ENCODE measurements at regions not wholly inside any gene's neighbourhood (a gene's known extent, or its start where the extent isn't known, plus 50 kb on each side); places are given as distances from the start of the nearest gene placed in this dataset.
A peak's percentile ranks its signal among the peaks of the same experiment; 100 is the strongest.

DNA sequence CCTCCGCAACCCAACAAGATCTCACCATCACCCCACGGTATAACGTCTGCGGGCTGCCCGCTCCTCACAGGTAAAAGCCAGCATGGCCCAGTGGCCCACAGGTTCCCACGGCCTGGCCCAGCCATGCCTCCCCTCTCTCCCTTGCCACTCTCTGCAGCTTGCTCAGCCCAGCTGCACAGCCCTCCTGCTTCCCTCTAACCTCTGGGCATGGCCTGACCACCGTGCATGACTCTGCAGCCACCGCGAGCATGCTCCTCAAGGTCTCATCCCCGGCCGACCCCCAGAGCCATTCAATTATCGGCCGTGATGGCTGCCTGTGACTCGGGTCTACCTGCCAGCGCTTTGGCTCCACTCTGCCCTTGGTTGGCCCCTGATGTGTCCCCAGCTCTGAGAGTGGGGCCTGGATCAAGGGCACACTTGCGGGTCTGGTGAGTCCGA, 185.5 kb downstream of the CTTN start:
- no CpG with 5 or more reads among the region's 17 CpGs for whole genome bisulfite sequencing (ENCODE audit: extremely low coverage, insufficient read length, low lambda C conversion rate)
- Histone ChIP-seq H3K4me1 (ENCODE audit: insufficient read depth, low read length) (no peaks in the 10 kb centered on the region), H3K9me3 (ENCODE audit: control insufficient read depth, low read depth, low read length) (no peaks in the 10 kb centered on the region), H3T11ph (ENCODE audit: low read length) (no peak overlapping the region), H4K91ac (ENCODE audit: insufficient read length, low read depth, low read length) (no peak overlapping the region), H2AFZ (ENCODE audit: low read length) (no peak overlapping the region), H3K79me1 (ENCODE audit: insufficient read depth, low read depth, low read length, poor library complexity, severe bottlenecking) (no peaks in the 10 kb centered on the region), H3K9ac (ENCODE audit: extremely low read depth, insufficient read length, low read length) (no peak overlapping the region), H3K14ac (ENCODE audit: insufficient read depth, low read length) (peak overlapping the region; percentile 52; the same call in 1 of the 2 replicates), H4K5ac (ENCODE audit: insufficient read length, low read depth, low read length) (no peak overlapping the region), H3K79me2 (ENCODE audit: insufficient read depth, low read length) (no peaks in the 10 kb centered on the region), H2BK5ac (ENCODE audit: insufficient read length, low read length) (no peak overlapping the region), H3K23me2 (ENCODE audit: insufficient read length, low read depth, low read length, poor library complexity, severe bottlenecking) (no peaks in the 10 kb centered on the region), H3K56ac (ENCODE audit: insufficient read length, low read depth, low read length) (no peak overlapping the region), H3K27me3 (ENCODE audit: insufficient read depth, low read length) (no peaks in the 10 kb centered on the region), H2BK20ac (ENCODE audit: low read depth, low read length, poor library complexity, severe bottlenecking) (no peak overlapping the region), H4K8ac (replicated peaks; ENCODE audit: insufficient read length, low read depth, low read length) (no peak overlapping the region), H2BK12ac (ENCODE audit: insufficient read length, low read depth, low read length) (no peak overlapping the region), H3K18ac (ENCODE audit: insufficient read length, low read depth, low read length) (no peak overlapping the region), H4K20me1 (ENCODE audit: control insufficient read depth, insufficient read depth, insufficient read length) (no peaks in the 10 kb centered on the region), H2BK120ac (ENCODE audit: low read depth, low read length, poor library complexity, severe bottlenecking) (no peak overlapping the region), H2BK15ac (ENCODE audit: low read depth, low read length) (no peak overlapping the region), H3K4ac (ENCODE audit: low read depth, low read length) (no peak overlapping the region), H2AK5ac (ENCODE audit: insufficient read length, low read length) (no peak overlapping the region), H3K23ac (ENCODE audit: insufficient read length, low read depth, low read length) (no peak overlapping the region), H3K27ac (ENCODE audit: insufficient read length, low read depth, low read length) (no peak overlapping the region), H3K4me2 (ENCODE audit: insufficient read depth, insufficient read length, low read length) (no peak overlapping the region)
- H3K27me3 Mint-ChIP-seq (ENCODE audit: low read depth) = peaks cover 2% of the 10 kb centered on the region
- DNase-seq = no peak
- no peak overlapping the region; a peak in 1 of 5 replicates for H3K4me3 Mint-ChIP-seq
- TF ChIP-seq, protein P1, sequence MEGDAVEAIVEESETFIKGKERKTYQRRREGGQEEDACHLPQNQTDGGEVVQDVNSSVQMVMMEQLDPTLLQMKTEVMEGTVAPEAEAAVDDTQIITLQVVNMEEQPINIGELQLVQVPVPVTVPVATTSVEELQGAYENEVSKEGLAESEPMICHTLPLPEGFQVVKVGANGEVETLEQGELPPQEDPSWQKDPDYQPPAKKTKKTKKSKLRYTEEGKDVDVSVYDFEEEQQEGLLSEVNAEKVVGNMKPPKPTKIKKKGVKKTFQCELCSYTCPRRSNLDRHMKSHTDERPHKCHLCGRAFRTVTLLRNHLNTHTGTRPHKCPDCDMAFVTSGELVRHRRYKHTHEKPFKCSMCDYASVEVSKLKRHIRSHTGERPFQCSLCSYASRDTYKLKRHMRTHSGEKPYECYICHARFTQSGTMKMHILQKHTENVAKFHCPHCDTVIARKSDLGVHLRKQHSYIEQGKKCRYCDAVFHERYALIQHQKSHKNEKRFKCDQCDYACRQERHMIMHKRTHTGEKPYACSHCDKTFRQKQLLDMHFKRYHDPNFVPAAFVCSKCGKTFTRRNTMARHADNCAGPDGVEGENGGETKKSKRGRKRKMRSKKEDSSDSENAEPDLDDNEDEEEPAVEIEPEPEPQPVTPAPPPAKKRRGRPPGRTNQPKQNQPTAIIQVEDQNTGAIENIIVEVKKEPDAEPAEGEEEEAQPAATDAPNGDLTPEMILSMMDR (conservative IDR thresholded peaks at IDR 0.05) = no peak
- peaks cover 0 to 1% (median 0%) of the 10 kb centered on the region in 3 experiments; a peak in 1 of 7 replicates for H3K36me3 Mint-ChIP-seq (ENCODE audit: insufficient read depth in 1 of 3, low read depth in 3 of 3)
- H3K9me3 Mint-ChIP-seq = no peaks in the 10 kb centered on the region
- H3K4me1 Mint-ChIP-seq = peaks cover 16% of the 10 kb centered on the region in 2 experiments
- peak overlapping the region; percentile 9 to 65 (median 64); a peak in 4 of 7 replicates for H3K27ac Mint-ChIP-seq
